ENCODE measurements at regions not wholly inside any gene's neighbourhood (a gene's known extent, or its start where the extent isn't known, plus 50 kb on each side); places are given as distances from the start of the nearest gene placed in this dataset.
A peak's percentile ranks its signal among the peaks of the same experiment; 100 is the strongest.

GRCh38 chr4:13920111-13920875, 292.8 kb upstream of the BOD1L1 start:
- Histone ChIP-seq H3K36me3 (ENCODE audit: insufficient read depth, low read length) (no peaks in the 10 kb centered on the region), H3K4me1 (ENCODE audit: insufficient read depth, low read length) (peaks cover 71% of the 10 kb centered on the region), H2AFZ (ENCODE audit: low read length) (no peak overlapping the region), H3K4me2 (ENCODE audit: insufficient read depth, low read length) (peak overlapping the region; percentile 37), H3K9me3 (ENCODE audit: low read depth, low read length) (no peaks in the 10 kb centered on the region), H3K27me3 (ENCODE audit: insufficient read depth, low read length) (no peaks in the 10 kb centered on the region), H3K4me3 (ENCODE audit: insufficient read depth, low read length) (no peak overlapping the region), H4K20me1 (ENCODE audit: insufficient read depth, low read length) (no peaks in the 10 kb centered on the region), H3K79me2 (ENCODE audit: insufficient read depth, low read length) (no peaks in the 10 kb centered on the region), H3K27ac (ENCODE audit: low read depth, low read length) (peak overlapping the region; percentile 97)
- TF ChIP-seq CTCF (IDR thresholded peaks at IDR 0.05; ENCODE audit: extremely low read depth, low read depth, low read length), result no peak
- no peak for DNase-seq (ENCODE audit: insufficient read length, low spot score, missing footprints)

GRCh38 chr4:13920901-13921300, 293.4 kb upstream of the BOD1L1 start:
- H3K27me3 ChIP-seq (ENCODE audit: insufficient read depth, low read length), result no peaks in the 10 kb centered on the region
- H3K4me3 ChIP-seq (ENCODE audit: insufficient read depth, low read length), result no peak overlapping the region
- no peaks in the 10 kb centered on the region for H3K79me2 ChIP-seq (ENCODE audit: insufficient read depth, low read length)
- no peaks in the 10 kb centered on the region for H4K20me1 ChIP-seq (ENCODE audit: insufficient read depth, low read length)
- no peaks in the 10 kb centered on the region for H3K36me3 ChIP-seq (ENCODE audit: insufficient read depth, low read length)
- no peak for DNase-seq (ENCODE audit: insufficient read length, low spot score, missing footprints)
- peaks cover 71% of the 10 kb centered on the region for H3K4me1 ChIP-seq (ENCODE audit: insufficient read depth, low read length)
- peak overlapping the region; percentile 37 for H3K4me2 ChIP-seq (ENCODE audit: insufficient read depth, low read length)
- TF ChIP-seq CTCF (IDR thresholded peaks at IDR 0.05; ENCODE audit: extremely low read depth, low read depth, low read length), result no peak
- H2AFZ ChIP-seq (ENCODE audit: low read length), result no peak overlapping the region
- H3K27ac ChIP-seq (ENCODE audit: low read depth, low read length), result peak overlapping the region; percentile 97
- no peaks in the 10 kb centered on the region for H3K9me3 ChIP-seq (ENCODE audit: low read depth, low read length)

- no peak for DNase-seq (ENCODE audit: insufficient read length, low spot score, missing footprints)
Observed at GRCh38 chr4:13921805-13922204, 294.3 kb upstream of the BOD1L1 start.

More at GRCh38 chr4:13921805-13922204, 294.3 kb upstream of the BOD1L1 start:
- H3K27me3 ChIP-seq (ENCODE audit: insufficient read depth, low read length), result no peaks in the 10 kb centered on the region
- H3K36me3 ChIP-seq (ENCODE audit: insufficient read depth, low read length), result no peaks in the 10 kb centered on the region
- TF ChIP-seq CTCF (IDR thresholded peaks at IDR 0.05; ENCODE audit: extremely low read depth, low read depth, low read length), result no peak
- H3K4me2 ChIP-seq (ENCODE audit: insufficient read depth, low read length), result peak overlapping the region; percentile 47
- H4K20me1 ChIP-seq (ENCODE audit: insufficient read depth, low read length), result no peaks in the 10 kb centered on the region
- H2AFZ ChIP-seq (ENCODE audit: low read length), result no peak overlapping the region
- no peak overlapping the region for H3K4me3 ChIP-seq (ENCODE audit: insufficient read depth, low read length)
- H3K9me3 ChIP-seq (ENCODE audit: low read depth, low read length), result no peaks in the 10 kb centered on the region
- no peaks in the 10 kb centered on the region for H3K79me2 ChIP-seq (ENCODE audit: insufficient read depth, low read length)
- peak overlapping the region; percentile 97 for H3K27ac ChIP-seq (ENCODE audit: low read depth, low read length)
- peaks cover 66% of the 10 kb centered on the region for H3K4me1 ChIP-seq (ENCODE audit: insufficient read depth, low read length)
